ENCODE measurements at regions not wholly inside any gene's neighbourhood (a gene's known extent, or its start where the extent isn't known, plus 50 kb on each side); places are given as distances from the start of the nearest gene placed in this dataset.

GRCh38 chr5:92081958-92082712 lies 699.0 kb upstream of the ARRDC3 start:
- H3K9me2 ChIP-seq (ENCODE audit: low read depth, low read length): no peaks in the 10 kb centered on the region
- H3K36me3 ChIP-seq (ENCODE audit: insufficient read depth, low read length): no peaks in the 10 kb centered on the region
- H3K9ac ChIP-seq (ENCODE audit: low read length): no peak overlapping the region
- H3F3A ChIP-seq (ENCODE audit: insufficient read depth, low read length): no peaks in the 10 kb centered on the region
- H2AFZ ChIP-seq (ENCODE audit: low read length): no peak overlapping the region
- no peak for TF ChIP-seq EZH2 (IDR thresholded peaks at IDR 0.05; ENCODE audit: borderline replicate concordance, low read length)
- TF ChIP-seq CTCF (IDR thresholded peaks at IDR 0.05; ENCODE audit: low read length): no peak
- H3K27ac ChIP-seq (ENCODE audit: low read depth, low read length, poor library complexity, severe bottlenecking): no peak overlapping the region
- no peaks in the 10 kb centered on the region for H3K79me2 ChIP-seq (ENCODE audit: insufficient read depth, low read length)
- H3K4me1 ChIP-seq (ENCODE audit: insufficient read depth, low read length, severe bottlenecking): no peaks in the 10 kb centered on the region
- H3K27me3 ChIP-seq (ENCODE audit: insufficient read depth, low read length): no peaks in the 10 kb centered on the region
- H3K4me3 ChIP-seq (ENCODE audit: low read depth, low read length, poor library complexity, severe bottlenecking): no peak overlapping the region
- H3K9me3 ChIP-seq (ENCODE audit: low read length): no peaks in the 10 kb centered on the region
- H4K20me1 ChIP-seq (ENCODE audit: insufficient read depth, low read length): no peaks in the 10 kb centered on the region
- H3K4me2 ChIP-seq (ENCODE audit: low read length): no peak overlapping the region

DNA sequence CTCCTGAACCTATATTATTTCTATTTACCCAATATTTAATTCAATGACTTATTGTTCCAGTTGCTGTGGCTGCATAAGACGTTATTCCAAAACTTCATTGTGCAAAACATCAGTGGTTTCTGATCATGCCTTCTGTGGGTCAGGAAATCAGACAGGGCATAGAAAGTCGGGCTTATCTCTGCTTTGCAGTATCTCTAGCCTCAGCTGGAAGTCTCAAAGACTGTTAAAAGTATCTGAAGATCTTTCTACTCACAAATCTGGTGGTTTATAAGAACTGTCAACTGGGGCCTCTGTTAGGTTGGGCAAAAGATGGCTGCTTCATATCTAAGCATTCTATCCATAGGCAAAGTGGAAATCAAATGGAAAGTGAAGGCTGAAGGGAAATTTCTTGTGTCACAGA lies 687.7 kb upstream of the ARRDC3 start:
- Histone ChIP-seq H3K9me2 (ENCODE audit: low read depth, low read length) (no peaks in the 10 kb centered on the region), H3K4me2 (ENCODE audit: low read length) (no peak overlapping the region), H3F3A (ENCODE audit: insufficient read depth, low read length) (no peaks in the 10 kb centered on the region), H3K4me3 (ENCODE audit: low read depth, low read length, poor library complexity, severe bottlenecking) (no peak overlapping the region), H3K9me3 (ENCODE audit: low read length) (no peaks in the 10 kb centered on the region), H3K79me2 (ENCODE audit: insufficient read depth, low read length) (no peaks in the 10 kb centered on the region), H2AFZ (ENCODE audit: low read length) (no peak overlapping the region), H4K20me1 (ENCODE audit: insufficient read depth, low read length) (no peaks in the 10 kb centered on the region), H3K27me3 (ENCODE audit: insufficient read depth, low read length) (no peaks in the 10 kb centered on the region), H3K9ac (ENCODE audit: low read length) (no peak overlapping the region), H3K27ac (ENCODE audit: low read depth, low read length, poor library complexity, severe bottlenecking) (no peak overlapping the region), H3K36me3 (ENCODE audit: insufficient read depth, low read length) (no peaks in the 10 kb centered on the region), H3K4me1 (ENCODE audit: insufficient read depth, low read length, severe bottlenecking) (no peaks in the 10 kb centered on the region)
- TF ChIP-seq EZH2 (IDR thresholded peaks at IDR 0.05; ENCODE audit: borderline replicate concordance, low read length) (no peak), CTCF (IDR thresholded peaks at IDR 0.05; ENCODE audit: low read length) (no peak)

DNA sequence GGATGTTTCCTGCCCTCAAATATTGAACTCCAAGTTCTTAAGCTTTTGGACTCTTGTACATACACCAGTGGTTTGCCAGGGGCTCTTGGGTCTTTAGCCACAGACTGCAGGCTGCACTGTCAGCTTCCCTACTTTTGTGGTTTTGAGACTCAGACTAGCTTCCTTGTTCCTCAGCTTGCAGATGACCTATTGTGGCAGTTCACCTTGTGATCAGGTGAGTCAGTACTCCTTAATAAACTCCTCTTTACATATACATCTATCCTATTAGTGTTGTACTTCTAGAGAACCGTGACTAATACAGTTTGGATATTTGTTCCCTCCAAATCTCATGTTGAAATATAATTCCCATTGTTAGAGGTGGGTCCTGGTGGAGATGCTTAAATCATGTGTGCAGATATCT lies 681.9 kb upstream of the ARRDC3 start:
- no peaks in the 10 kb centered on the region for H3K4me1 ChIP-seq (ENCODE audit: insufficient read depth, low read length, severe bottlenecking)
- no peaks in the 10 kb centered on the region for H3K27me3 ChIP-seq (ENCODE audit: insufficient read depth, low read length)
- H2AFZ ChIP-seq (ENCODE audit: low read length): no peak overlapping the region
- H4K20me1 ChIP-seq (ENCODE audit: insufficient read depth, low read length): no peaks in the 10 kb centered on the region
- no peaks in the 10 kb centered on the region for H3K9me2 ChIP-seq (ENCODE audit: low read depth, low read length)
- no peak overlapping the region for H3K9ac ChIP-seq (ENCODE audit: low read length)
- no peaks in the 10 kb centered on the region for H3K36me3 ChIP-seq (ENCODE audit: insufficient read depth, low read length)
- no peaks in the 10 kb centered on the region for H3K79me2 ChIP-seq (ENCODE audit: insufficient read depth, low read length)
- H3K9me3 ChIP-seq (ENCODE audit: low read length): no peaks in the 10 kb centered on the region
- H3F3A ChIP-seq (ENCODE audit: insufficient read depth, low read length): no peaks in the 10 kb centered on the region
- H3K4me3 ChIP-seq (ENCODE audit: low read depth, low read length, poor library complexity, severe bottlenecking): no peak overlapping the region
- no peak overlapping the region for H3K27ac ChIP-seq (ENCODE audit: low read depth, low read length, poor library complexity, severe bottlenecking)
- H3K4me2 ChIP-seq (ENCODE audit: low read length): no peak overlapping the region
- TF ChIP-seq EZH2 (IDR thresholded peaks at IDR 0.05; ENCODE audit: borderline replicate concordance, low read length) (no peak), CTCF (IDR thresholded peaks at IDR 0.05; ENCODE audit: low read length) (no peak)

Data from OCI-LY1 (cell line).